ENCODE measurements at regions not wholly inside any gene's neighbourhood (a gene's known extent, or its start where the extent isn't known, plus 50 kb on each side); places are given as distances from the start of the nearest gene placed in this dataset.

GRCh38 chr1:217322834-217323233, 308.1 kb downstream of the GPATCH2 start (continued):
- no peak for TF ChIP-seq SUZ12 (IDR thresholded peaks at IDR 0.05; ENCODE audit: unreplicated experiment)
- no peak for TF ChIP-seq ZZZ3 (IDR thresholded peaks at IDR 0.05; ENCODE audit: control insufficient read depth, insufficient read length, low read depth)
- no peak for TF ChIP-seq MEF2A (IDR thresholded peaks at IDR 0.05; ENCODE audit: insufficient read depth, low read depth, low read length)

GRCh38 chr1:217315346-217315745, 315.5 kb downstream of the GPATCH2 start:
- ChIA-PET CTCF (no interaction called here), SMC1A (ENCODE audit: uncharacterized antibody, unreplicated experiment) (no interaction called here), RAD21 (ENCODE audit: unreplicated experiment) (no interaction called here), POLR2A (no interaction called here)
- Histone ChIP-seq H3K27ac (ENCODE audit: control insufficient read depth, insufficient read depth) (no peak overlapping the region), H3K79me2 (ENCODE audit: control insufficient read depth, insufficient read depth, low read length) (no peaks in the 10 kb centered on the region), H3K36me3 (ENCODE audit: control insufficient read depth in 2 of 2, insufficient read depth in 2 of 2, low read length in 1 of 2) (no peaks in the 10 kb centered on the region), H3K27me3 (replicated peaks in 1 of 2; ENCODE audit: control insufficient read depth in 2 of 2, insufficient read depth in 2 of 2, low read length in 1 of 2) (no peaks in the 10 kb centered on the region), H3K9ac (ENCODE audit: control insufficient read depth, insufficient read depth, low read length) (no peak overlapping the region), H3K4me3 (no peak overlapping the region), H3K4me1 (ENCODE audit: control insufficient read depth, insufficient read depth, low read length) (no peaks in the 10 kb centered on the region), H3K4me2 (ENCODE audit: control insufficient read depth, insufficient read depth) (no peak overlapping the region), H3K9me3 (replicated peaks; ENCODE audit: control insufficient read depth, insufficient read depth, low read length) (no peaks in the 10 kb centered on the region), H4K20me1 (ENCODE audit: control insufficient read depth, insufficient read depth) (no peaks in the 10 kb centered on the region), H2AFZ (ENCODE audit: control insufficient read depth, low read depth, low read length) (no peak overlapping the region)
- intact Hi-C loops (cut with micrococcal nuclease; ENCODE audit: unreplicated experiment) (no loop called here), in situ Hi-C loops (cut with MboI) (no loop called here)
- DNase-seq (ENCODE audit: low read depth, low spot score) (no peak), FAIRE-seq (no peak), ATAC-seq (no peak)
- WGBS (ENCODE audit: insufficient coverage, insufficient replicate concordance, low lambda C conversion rate, missing lambda C conversion rate), result 6% methylated on average over 1 of the region's 1 CpG
- BruUV-seq (replicated peaks), result no TSS peak
- no peak for TF ChIP-seq ESRRA (IDR thresholded peaks at IDR 0.05; ENCODE audit: low read length)
- TF ChIP-seq EZH2 (IDR thresholded peaks at IDR 0.05; ENCODE audit: borderline replicate concordance, control insufficient read depth, low read depth, low read length), result no peak
- TF ChIP-seq ATF7 (IDR thresholded peaks at IDR 0.05; ENCODE audit: low read depth), result no peak
- TF ChIP-seq TCF12 (IDR thresholded peaks at IDR 0.05; ENCODE audit: low read depth, low read length), result no peak
- no peak for TF ChIP-seq E2F8 (IDR thresholded peaks at IDR 0.05; ENCODE audit: low read depth, partially characterized antibody)
- TF ChIP-seq ZBED1 (IDR thresholded peaks at IDR 0.05; ENCODE audit: borderline replicate concordance), result no peak
- TF ChIP-seq MYB (IDR thresholded peaks at IDR 0.05; ENCODE audit: borderline replicate concordance, low read depth, low read length), result no peak
- no peak for TF ChIP-seq ZBTB40 (IDR thresholded peaks at IDR 0.05; ENCODE audit: borderline replicate concordance)
- no peak for TF ChIP-seq ZNF622 (IDR thresholded peaks at IDR 0.05)
- no peak for TF ChIP-seq POLR2AphosphoS5 (IDR thresholded peaks at IDR 0.05; ENCODE audit: low read length)
- TF ChIP-seq E4F1 (IDR thresholded peaks at IDR 0.05; ENCODE audit: borderline replicate concordance, partially characterized antibody), result no peak
- TF ChIP-seq MYC (IDR thresholded peaks at IDR 0.05; ENCODE audit: insufficient read depth, insufficient read length, insufficient replicate concordance, low read length, severe bottlenecking), result no peak

All from GM12878 (cell line).